WTC11 (cell line): ENCODE measurements at regions not wholly inside any gene's neighbourhood (a gene's known extent, or its start where the extent isn't known, plus 50 kb on each side); places are given as distances from the start of the nearest gene placed in this dataset.

Experiments
- ATAC-seq: fragments of 200-7000 bp; cut with Tn5 transposase; 2 replicates; pipeline ENCODE4 v1.10.0; 2021; ENCODE audit warnings: mild to moderate bottlenecking, moderate library complexity
- CTCF ChIA-PET: fragments of 300-600 bp; sonication (Branson Sonifier 250); formaldehyde crosslinking; loops from one replicate; lab custom pipeline; 2021; ENCODE audit warnings: antibody characterized with exemption; lab: Charles Lee
- POLR2A ChIA-PET: fragments of 350-600 bp; sonication (Branson Sonifier 250); formaldehyde crosslinking; loops from one replicate; lab custom pipeline; 2021; ENCODE audit warnings: antibody characterized with exemption; lab: Charles Lee
- DNase-seq: peaks from one replicate; pipeline ENCODE4 v3.0.0; 2021; ENCODE audit warnings: low spot score
- H3K27ac Mint-ChIP-seq: 2 replicates; pipeline ENCODE4 v1.8.0; 2021; ENCODE audit warnings: mixed read lengths
- H3K27me3 Mint-ChIP-seq: 2 replicates; pipeline ENCODE4 v1.8.0; 2021; ENCODE audit warnings: low read depth, mild to moderate bottlenecking, moderate library complexity, mixed read lengths
- H3K36me3 Mint-ChIP-seq: 2 replicates; pipeline ENCODE4 v1.8.0; 2021; ENCODE audit warnings: mixed read lengths
- H3K4me1 Mint-ChIP-seq: 2 replicates; pipeline ENCODE4 v1.8.0; 2022; ENCODE audit warnings: mixed read lengths
- H3K4me3 Mint-ChIP-seq: 2 replicates; pipeline ENCODE4 v1.8.0; 2021; ENCODE audit warnings: mild to moderate bottlenecking, moderate library complexity, mixed read lengths
- H3K9me3 Mint-ChIP-seq: 2 replicates; pipeline ENCODE4 v1.8.0; 2021; ENCODE audit warnings: mixed read lengths
- AFF4 ChIP-seq: sonication (generic); formaldehyde crosslinking; IDR thresholded peaks from 2 replicates; pipeline ENCODE4 v1.8.1; 2023; ENCODE audit warnings: mild to moderate bottlenecking, missing genetic modification reagents, borderline replicate concordance
- ATF6 ChIP-seq: sonication (generic); formaldehyde crosslinking; IDR thresholded peaks from 2 replicates; pipeline ENCODE4 v1.8.1; 2023; ENCODE audit warnings: mild to moderate bottlenecking, missing genetic modification reagents
- E2F1 ChIP-seq: sonication (generic); formaldehyde crosslinking; IDR thresholded peaks from 2 replicates; pipeline ENCODE4 v1.8.0; 2022; ENCODE audit warnings: mild to moderate bottlenecking, missing genetic modification reagents
- E2F5 ChIP-seq: sonication (generic); formaldehyde crosslinking; IDR thresholded peaks from 2 replicates; pipeline ENCODE4 v1.8.1; 2022; ENCODE audit warnings: mild to moderate bottlenecking, moderate library complexity, missing genetic modification reagents
- ELF4 ChIP-seq: sonication (generic); formaldehyde crosslinking; IDR thresholded peaks from 2 replicates; pipeline ENCODE4 v1.8.1; 2022; ENCODE audit warnings: low read depth, mild to moderate bottlenecking, moderate library complexity, missing genetic modification reagents
- FOXP4 ChIP-seq: sonication (generic); formaldehyde crosslinking; IDR thresholded peaks from 2 replicates; pipeline ENCODE4 v1.8.0; 2022; ENCODE audit warnings: mild to moderate bottlenecking, missing genetic modification reagents
- GRHL2 ChIP-seq: fragments of 250-450 bp; sonication (Bioruptor Pico); IDR thresholded peaks from 2 replicates; pipeline ENCODE4 v1.8.0; 2022; ENCODE audit warnings: mild to moderate bottlenecking, moderate library complexity; ENCODE audit not compliant: insufficient replicate concordance, severe bottlenecking
- HMGA2 ChIP-seq: fragments of 250-450 bp; sonication (Bioruptor Pico); IDR thresholded peaks from 2 replicates; pipeline ENCODE4 v1.4.0; 2021; ENCODE audit warnings: mild to moderate bottlenecking, moderate library complexity
- IRF2 ChIP-seq: sonication (generic); formaldehyde crosslinking; IDR thresholded peaks from 2 replicates; pipeline ENCODE4 v1.8.0; 2022; ENCODE audit warnings: low read depth, missing genetic modification reagents, borderline replicate concordance
- KAT7 ChIP-seq: sonication (generic); formaldehyde crosslinking; IDR thresholded peaks from 2 replicates; pipeline ENCODE4 v1.8.1; 2023; ENCODE audit warnings: missing genetic modification reagents, mild to moderate bottlenecking, borderline replicate concordance
- MAX ChIP-seq: sonication (generic); formaldehyde crosslinking; IDR thresholded peaks from 2 replicates; pipeline ENCODE4 v1.8.0; 2022; ENCODE audit warnings: mild to moderate bottlenecking, missing genetic modification reagents
- MLX ChIP-seq: sonication (generic); formaldehyde crosslinking; IDR thresholded peaks from 2 replicates; pipeline ENCODE4 v1.8.1; 2023; ENCODE audit warnings: mild to moderate bottlenecking, missing genetic modification reagents, moderate library complexity
- MXD4 ChIP-seq: fragments of 250-450 bp; sonication (Bioruptor Pico); IDR thresholded peaks from 2 replicates; pipeline ENCODE4 v1.8.0; 2021; ENCODE audit warnings: mild to moderate bottlenecking, moderate library complexity, borderline replicate concordance
- RELA ChIP-seq: sonication (generic); formaldehyde crosslinking; IDR thresholded peaks from 2 replicates; pipeline ENCODE4 v1.8.1; 2022; ENCODE audit warnings: missing genetic modification reagents, mild to moderate bottlenecking, borderline replicate concordance
- RORB ChIP-seq: fragments of 250-450 bp; sonication (Bioruptor Pico); IDR thresholded peaks from 2 replicates; pipeline ENCODE4 v1.9.0; 2021; ENCODE audit warnings: mild to moderate bottlenecking
- STAT6 ChIP-seq: sonication (generic); formaldehyde crosslinking; conservative IDR thresholded peaks from 2 replicates; pipeline ENCODE4 v1.8.1; 2023; ENCODE audit warnings: mild to moderate bottlenecking, low read depth, missing genetic modification reagents, moderate library complexity
- TCF7 ChIP-seq: sonication (generic); formaldehyde crosslinking; IDR thresholded peaks from 2 replicates; pipeline ENCODE4 v1.8.0; 2022; ENCODE audit warnings: mild to moderate bottlenecking, low read depth, missing genetic modification reagents, moderate library complexity
- USF2 ChIP-seq: sonication (generic); formaldehyde crosslinking; IDR thresholded peaks from 2 replicates; pipeline ENCODE4 v1.8.1; 2023; ENCODE audit warnings: mild to moderate bottlenecking, missing genetic modification reagents, moderate library complexity
- ZBTB21 ChIP-seq: sonication (generic); formaldehyde crosslinking; IDR thresholded peaks from 2 replicates; pipeline ENCODE4 v1.8.1; 2023; ENCODE audit warnings: mild to moderate bottlenecking, missing genetic modification reagents, borderline replicate concordance
- ZNF317 ChIP-seq: sonication (generic); formaldehyde crosslinking; IDR thresholded peaks from 2 replicates; pipeline ENCODE4 v1.8.1; 2023; ENCODE audit warnings: low read depth, mild to moderate bottlenecking, moderate library complexity, missing genetic modification reagents, borderline replicate concordance

- Mint-ChIP-seq H3K27me3 (0 out of 2 replicates have a peak, but pooled peaks cover 4% of the 10 kb centered on the region), H3K9me3 (peaks cover 29% of the 10 kb centered on the region), H3K4me3 (no peak overlapping the region)
- POLR2A ChIA-PET, result no interaction called here
- no peak for ATAC-seq
- TF ChIP-seq STAT6 (no peak), ZBTB21 (CRISPR knock-in tag) (no peak), IRF2 (CRISPR knock-in tag) (no peak), KAT7 (no peak), ZNF317 (CRISPR knock-in tag) (no peak), HMGA2 (CRISPR knock-in tag) (no peak), ATF6 (CRISPR knock-in tag) (no peak), ELF4 (CRISPR knock-in tag) (no peak), E2F1 (CRISPR knock-in tag) (no peak), RORB (CRISPR knock-in tag) (no peak), FOXP4 (no peak), GRHL2 (CRISPR knock-in tag) (no peak), USF2 (no peak), MXD4 (no peak), MLX (no peak)
- TF ChIP-seq, all 79 proteins: peak for 0
- H3K36me3 Mint-ChIP-seq, result peaks cover 6% of the 10 kb centered on the region
- DNase-seq, result no peak
- H3K27ac Mint-ChIP-seq, result no peak overlapping the region
- H3K4me1 Mint-ChIP-seq, result peaks cover 8% of the 10 kb centered on the region
- CTCF ChIA-PET, result interaction anchor here (0.6 kb wide), 1 partner anchor 238 kb away, joined by 3 read pairs; no protein-coding TSS in a partner anchor
Measured at GRCh38 chr22:47552024-47552423, 789.6 kb downstream of the TBC1D22A start.

GRCh38 chr22:47551431-47551775 is 789.0 kb downstream of the TBC1D22A start:
- CTCF ChIA-PET, result no interaction called here
- peaks cover 23% of the 10 kb centered on the region for H3K9me3 Mint-ChIP-seq
- no peak overlapping the region for H3K27ac Mint-ChIP-seq
- H3K36me3 Mint-ChIP-seq, result no peaks in the 10 kb centered on the region; the same call in 1 of the 2 replicates
- POLR2A ChIA-PET, result no interaction called here
- H3K4me1 Mint-ChIP-seq, result peaks cover 8% of the 10 kb centered on the region
- DNase-seq (no peak), ATAC-seq (no peak)
- no peak overlapping the region for H3K4me3 Mint-ChIP-seq
- 0 out of 2 replicates have a peak, but pooled peaks cover 4% of the 10 kb centered on the region for H3K27me3 Mint-ChIP-seq
- TF ChIP-seq MAX (CRISPR knock-in tag) (no peak), RELA (CRISPR knock-in tag) (no peak), ELF4 (CRISPR knock-in tag) (no peak), E2F5 (CRISPR knock-in tag) (no peak), AFF4 (CRISPR knock-in tag) (no peak), TCF7 (CRISPR knock-in tag) (no peak)
